ENCODE measurements at regions not wholly inside any gene's neighbourhood (a gene's known extent, or its start where the extent isn't known, plus 50 kb on each side); places are given as distances from the start of the nearest gene placed in this dataset.
"Not testable (repeated sequence)": the region's sequence is repeated elsewhere in the genome, so short reads cannot be mapped to it uniquely, and the experiment has no call there.

DNA sequence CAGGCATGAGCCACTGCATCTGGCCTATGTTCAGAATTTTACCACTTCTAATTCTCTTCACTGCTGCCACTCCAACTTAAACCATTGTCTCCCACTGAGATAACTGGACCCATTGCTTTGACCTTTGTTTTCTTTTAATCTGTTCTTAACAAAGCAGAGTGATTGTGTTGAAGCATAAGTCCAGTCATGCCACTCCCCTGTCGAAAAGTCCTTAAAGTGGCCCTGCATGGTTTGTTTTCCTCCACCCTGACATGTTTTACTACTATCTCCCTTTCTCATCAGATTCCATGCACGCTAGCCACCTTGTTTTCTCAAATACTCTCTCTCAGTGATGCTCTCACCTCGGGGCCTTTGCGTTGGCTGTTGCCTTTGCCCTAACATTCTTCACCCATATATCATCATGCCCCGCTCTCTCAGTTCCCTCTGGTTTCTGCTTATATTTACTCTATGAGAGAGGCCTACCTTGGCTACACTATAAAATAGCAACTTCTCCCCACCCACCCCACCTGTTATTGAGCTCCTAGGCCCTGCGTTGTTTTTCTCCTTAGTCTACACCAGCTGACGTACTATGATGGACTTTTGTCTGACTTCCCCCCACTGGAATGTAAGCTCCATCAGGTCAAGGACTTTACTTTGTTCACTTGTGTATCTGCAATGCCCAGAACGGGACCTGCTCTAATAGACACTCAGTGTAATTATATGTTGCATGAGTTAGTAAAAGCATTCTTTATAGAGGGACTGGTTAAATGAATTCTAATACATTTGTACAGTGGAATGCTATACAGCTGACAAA, 75.6 kb upstream of the GARIN1A start (continued):
- TF ChIP-seq, protein P1, sequence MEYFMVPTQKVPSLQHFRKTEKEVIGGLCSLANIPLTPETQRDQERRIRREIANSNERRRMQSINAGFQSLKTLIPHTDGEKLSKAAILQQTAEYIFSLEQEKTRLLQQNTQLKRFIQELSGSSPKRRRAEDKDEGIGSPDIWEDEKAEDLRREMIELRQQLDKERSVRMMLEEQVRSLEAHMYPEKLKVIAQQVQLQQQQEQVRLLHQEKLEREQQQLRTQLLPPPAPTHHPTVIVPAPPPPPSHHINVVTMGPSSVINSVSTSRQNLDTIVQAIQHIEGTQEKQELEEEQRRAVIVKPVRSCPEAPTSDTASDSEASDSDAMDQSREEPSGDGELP (IDR thresholded peaks at IDR 0.05; ENCODE audit: borderline replicate concordance, low read depth), result peak; percentile 67; the same call in 1 of the 2 replicates
- TF ChIP-seq ZNF629 (CRISPR knock-in tag; conservative IDR thresholded peaks at IDR 0.05) (peak; percentile 44; the same call in 1 of the 2 replicates), PHF21A (CRISPR knock-in tag; IDR thresholded peaks at IDR 0.05) (peak; percentile 62; the same call in 1 of the 2 replicates), ZMYM4 (CRISPR knock-in tag; IDR thresholded peaks at IDR 0.05) (0 out of 2 replicates have a peak, but pooled peaks have one; percentile 28), LCORL (IDR thresholded peaks at IDR 0.05) (0 out of 2 replicates have a peak, but pooled peaks have one; percentile 8), LCORL (CRISPR knock-in tag; IDR thresholded peaks at IDR 0.05) (0 out of 2 replicates have a peak, but pooled peaks have one; percentile 43), ZNF331 (CRISPR knock-in tag; IDR thresholded peaks at IDR 0.05) (0 out of 2 replicates have a peak, but pooled peaks have one; percentile 29), NR2C2 (CRISPR knock-in tag; IDR thresholded peaks at IDR 0.05; ENCODE audit: borderline replicate concordance) (peak; percentile 59; the same call in 1 of the 2 replicates), ZBTB21 (CRISPR knock-in tag; IDR thresholded peaks at IDR 0.05) (peak; percentile 39; the same call in 1 of the 2 replicates), FOXO1 (CRISPR knock-in tag; IDR thresholded peaks at IDR 0.05) (peak; percentile 61; the same call in 1 of the 2 replicates), CREB1 (IDR thresholded peaks at IDR 0.05) (peak; percentile 71), CREB1 (CRISPR knock-in tag; IDR thresholded peaks at IDR 0.05) (peak; percentile 72), RXRB (CRISPR knock-in tag; IDR thresholded peaks at IDR 0.05; ENCODE audit: borderline replicate concordance) (peak; percentile 80), ATF7 (IDR thresholded peaks at IDR 0.05) (peak; percentile 20; the same call in 1 of the 2 replicates), NR2F1 (CRISPR knock-in tag; IDR thresholded peaks at IDR 0.05) (peak; percentile 62 to 68; a peak in 3 of 4 replicates), SOX13 (CRISPR knock-in tag; conservative IDR thresholded peaks at IDR 0.05 in 1 of 2, IDR thresholded peaks at IDR 0.05 in 1 of 2) (peak in 1 of 2 experiments; percentile 81; a peak in 2 of 4 replicates), ZNF644 (CRISPR knock-in tag; IDR thresholded peaks at IDR 0.05; ENCODE audit: low read depth) (0 out of 2 replicates have a peak, but pooled peaks have one; percentile 8), GATAD2A (CRISPR knock-in tag; IDR thresholded peaks at IDR 0.05) (peak; percentile 51), ATF1 (CRISPR knock-in tag; IDR thresholded peaks at IDR 0.05) (peak; percentile 40; the same call in 1 of the 2 replicates), CEBPG (CRISPR knock-in tag; IDR thresholded peaks at IDR 0.05) (0 out of 2 replicates have a peak, but pooled peaks have one; percentile 39)
- TF ChIP-seq, protein P2, sequence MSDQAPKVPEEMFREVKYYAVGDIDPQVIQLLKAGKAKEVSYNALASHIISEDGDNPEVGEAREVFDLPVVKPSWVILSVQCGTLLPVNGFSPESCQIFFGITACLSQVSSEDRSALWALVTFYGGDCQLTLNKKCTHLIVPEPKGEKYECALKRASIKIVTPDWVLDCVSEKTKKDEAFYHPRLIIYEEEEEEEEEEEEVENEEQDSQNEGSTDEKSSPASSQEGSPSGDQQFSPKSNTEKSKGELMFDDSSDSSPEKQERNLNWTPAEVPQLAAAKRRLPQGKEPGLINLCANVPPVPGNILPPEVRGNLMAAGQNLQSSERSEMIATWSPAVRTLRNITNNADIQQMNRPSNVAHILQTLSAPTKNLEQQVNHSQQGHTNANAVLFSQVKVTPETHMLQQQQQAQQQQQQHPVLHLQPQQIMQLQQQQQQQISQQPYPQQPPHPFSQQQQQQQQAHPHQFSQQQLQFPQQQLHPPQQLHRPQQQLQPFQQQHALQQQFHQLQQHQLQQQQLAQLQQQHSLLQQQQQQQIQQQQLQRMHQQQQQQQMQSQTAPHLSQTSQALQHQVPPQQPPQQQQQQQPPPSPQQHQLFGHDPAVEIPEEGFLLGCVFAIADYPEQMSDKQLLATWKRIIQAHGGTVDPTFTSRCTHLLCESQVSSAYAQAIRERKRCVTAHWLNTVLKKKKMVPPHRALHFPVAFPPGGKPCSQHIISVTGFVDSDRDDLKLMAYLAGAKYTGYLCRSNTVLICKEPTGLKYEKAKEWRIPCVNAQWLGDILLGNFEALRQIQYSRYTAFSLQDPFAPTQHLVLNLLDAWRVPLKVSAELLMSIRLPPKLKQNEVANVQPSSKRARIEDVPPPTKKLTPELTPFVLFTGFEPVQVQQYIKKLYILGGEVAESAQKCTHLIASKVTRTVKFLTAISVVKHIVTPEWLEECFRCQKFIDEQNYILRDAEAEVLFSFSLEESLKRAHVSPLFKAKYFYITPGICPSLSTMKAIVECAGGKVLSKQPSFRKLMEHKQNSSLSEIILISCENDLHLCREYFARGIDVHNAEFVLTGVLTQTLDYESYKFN (CRISPR knock-in tag; conservative IDR thresholded peaks at IDR 0.05), result peak; percentile 85
- TF ChIP-seq ATF7 (CRISPR knock-in tag; IDR thresholded peaks at IDR 0.05); SOX13 (IDR thresholded peaks at IDR 0.05): not testable (repeated sequence)
- TF ChIP-seq, protein P3, sequence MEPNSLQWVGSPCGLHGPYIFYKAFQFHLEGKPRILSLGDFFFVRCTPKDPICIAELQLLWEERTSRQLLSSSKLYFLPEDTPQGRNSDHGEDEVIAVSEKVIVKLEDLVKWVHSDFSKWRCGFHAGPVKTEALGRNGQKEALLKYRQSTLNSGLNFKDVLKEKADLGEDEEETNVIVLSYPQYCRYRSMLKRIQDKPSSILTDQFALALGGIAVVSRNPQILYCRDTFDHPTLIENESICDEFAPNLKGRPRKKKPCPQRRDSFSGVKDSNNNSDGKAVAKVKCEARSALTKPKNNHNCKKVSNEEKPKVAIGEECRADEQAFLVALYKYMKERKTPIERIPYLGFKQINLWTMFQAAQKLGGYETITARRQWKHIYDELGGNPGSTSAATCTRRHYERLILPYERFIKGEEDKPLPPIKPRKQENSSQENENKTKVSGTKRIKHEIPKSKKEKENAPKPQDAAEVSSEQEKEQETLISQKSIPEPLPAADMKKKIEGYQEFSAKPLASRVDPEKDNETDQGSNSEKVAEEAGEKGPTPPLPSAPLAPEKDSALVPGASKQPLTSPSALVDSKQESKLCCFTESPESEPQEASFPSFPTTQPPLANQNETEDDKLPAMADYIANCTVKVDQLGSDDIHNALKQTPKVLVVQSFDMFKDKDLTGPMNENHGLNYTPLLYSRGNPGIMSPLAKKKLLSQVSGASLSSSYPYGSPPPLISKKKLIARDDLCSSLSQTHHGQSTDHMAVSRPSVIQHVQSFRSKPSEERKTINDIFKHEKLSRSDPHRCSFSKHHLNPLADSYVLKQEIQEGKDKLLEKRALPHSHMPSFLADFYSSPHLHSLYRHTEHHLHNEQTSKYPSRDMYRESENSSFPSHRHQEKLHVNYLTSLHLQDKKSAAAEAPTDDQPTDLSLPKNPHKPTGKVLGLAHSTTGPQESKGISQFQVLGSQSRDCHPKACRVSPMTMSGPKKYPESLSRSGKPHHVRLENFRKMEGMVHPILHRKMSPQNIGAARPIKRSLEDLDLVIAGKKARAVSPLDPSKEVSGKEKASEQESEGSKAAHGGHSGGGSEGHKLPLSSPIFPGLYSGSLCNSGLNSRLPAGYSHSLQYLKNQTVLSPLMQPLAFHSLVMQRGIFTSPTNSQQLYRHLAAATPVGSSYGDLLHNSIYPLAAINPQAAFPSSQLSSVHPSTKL (CRISPR knock-in tag; IDR thresholded peaks at IDR 0.05), result peak; percentile 75

All from HepG2 (cell line).